Endothelial cell of umbilical vein (primary cell): ENCODE measurements at regions not wholly inside any gene's neighbourhood (a gene's known extent, or its start where the extent isn't known, plus 50 kb on each side); places are given as distances from the start of the nearest gene placed in this dataset.

Source experiments
- BruUV-seq: library from RNA; stranded (reverse); fragments of 400-500 nt; replicated peaks from 2 replicates; lab custom pipeline; 2021; lab: Mats Ljungman, UMichigan
- CTCF ChIA-PET: fragments of 300-600, 350-600 bp; sonication (Branson Sonifier 250); formaldehyde crosslinking; loops from one replicate; lab custom pipeline; 2021; ENCODE audit warnings: antibody characterized with exemption, inconsistent platforms; lab: Charles Lee
- POLR2A ChIA-PET: fragments of 300-600, 350-600 bp; sonication (Branson Sonifier 250); formaldehyde crosslinking; loops from one replicate; lab custom pipeline; 2021; ENCODE audit warnings: antibody characterized with exemption, inconsistent platforms; lab: Charles Lee
- DNase-seq: peaks from one replicate; pipeline ENCODE4 v3.0.0-alpha.2; 2011; ENCODE audit warnings: low read depth, low spot score
- FAIRE-seq: peaks from 2 replicates; lab custom pipeline; 2011; peaks lifted over from hg19 to GRCh38; lab: Jason Lieb, UNC
- H2AFZ ChIP-seq: 2 replicates; pipeline ENCODE4 v1.6.0; 2012; ENCODE audit warnings: low read depth, low read length, control low read depth, inconsistent platforms
- H3K27ac ChIP-seq: 2 replicates; pipeline ENCODE4 v1.5.1; 2011; ENCODE audit warnings: low read depth, mild to moderate bottlenecking, control low read depth, low read length, moderate library complexity; ENCODE audit not compliant: insufficient read depth
- H3K27me3 ChIP-seq, 2 experiments: 2 replicates each; pipeline versions ENCODE4 v1.6.0 to v1.6.1; 2011; ENCODE audit warnings: low read length in 2 of 2, mixed read lengths in 1 of 2; ENCODE audit not compliant: control insufficient read depth in 2 of 2, insufficient read depth in 2 of 2
- H3K36me3 ChIP-seq, 2 experiments: 2 replicates in 1 of 2; 3 replicates in 1 of 2; pipeline ENCODE4 v1.5.1; 2011; ENCODE audit warnings: low read length in 2 of 2, mild to moderate bottlenecking in 1 of 2, moderate library complexity in 1 of 2; ENCODE audit not compliant: control insufficient read depth in 2 of 2, insufficient read depth in 2 of 2; ENCODE audit errors: extremely low read depth in 1 of 2
- H3K4me1 ChIP-seq: 3 replicates; pipeline ENCODE4 v1.5.1; 2011; ENCODE audit warnings: mild to moderate bottlenecking, low read length; ENCODE audit not compliant: control insufficient read depth, insufficient read depth; ENCODE audit errors: extremely low read depth
- H3K4me2 ChIP-seq: 2 replicates; pipeline ENCODE4 v1.6.1; 2011; ENCODE audit warnings: low read length, control low read depth, mixed read lengths; ENCODE audit not compliant: insufficient read depth
- H3K4me3 ChIP-seq, 3 experiments: fragments of 200-600 bp in 1 of 3; sonication (generic), shearing (Covaris generic) in 1 of 3; replicated peaks in 1 of 3; 2 replicates each; pipeline ENCODE4 v1.5.1; 2011 to 2016; ENCODE audit warnings: control low read depth in 3 of 3, low read length in 3 of 3, mild to moderate bottlenecking in 2 of 3, inconsistent platforms in 1 of 3, low read depth in 1 of 3, moderate library complexity in 1 of 3; ENCODE audit not compliant: insufficient read depth in 1 of 3
- H3K79me2 ChIP-seq: 2 replicates; pipeline ENCODE4 v1.6.0; 2012; ENCODE audit warnings: low read length, inconsistent platforms; ENCODE audit not compliant: control insufficient read depth, insufficient read depth
- H3K9ac ChIP-seq: replicated peaks from 2 replicates; pipeline ENCODE3; 2011; ENCODE audit warnings: low read length, control low read depth; ENCODE audit not compliant: insufficient read depth; ENCODE audit errors: extremely low read depth
- H3K9me1 ChIP-seq: replicated peaks from 3 replicates; pipeline ENCODE4 v1.6.0; 2011; ENCODE audit warnings: mild to moderate bottlenecking, low read length; ENCODE audit not compliant: control insufficient read depth, insufficient read depth; ENCODE audit errors: extremely low read depth
- H3K9me3 ChIP-seq: replicated peaks from 2 replicates; pipeline ENCODE4 v1.5.1; 2012; ENCODE audit warnings: low read length, inconsistent platforms; ENCODE audit not compliant: control insufficient read depth, insufficient read depth
- H4K20me1 ChIP-seq: replicated peaks from 2 replicates; pipeline ENCODE3; 2011; ENCODE audit warnings: mild to moderate bottlenecking, low read length; ENCODE audit not compliant: control insufficient read depth, insufficient read depth; ENCODE audit errors: extremely low read depth
- CTCF ChIP-seq, 2 donors: IDR thresholded peaks; 1 replicate in 1 of 2; 2 replicates in 1 of 2; pipeline ENCODE4 v1.5.1; 2011; ENCODE audit warnings: low read length in 2 of 2, mild to moderate bottlenecking in 2 of 2, moderate library complexity in 2 of 2, control low read depth in 1 of 2, inconsistent platforms in 1 of 2, low read depth in 1 of 2; ENCODE audit not compliant: insufficient read depth in 1 of 2; ENCODE audit errors: extremely low read depth in 1 of 2
- EZH2 ChIP-seq: IDR thresholded peaks from 2 replicates; pipeline ENCODE4 v1.6.1; 2012; ENCODE audit warnings: borderline replicate concordance, low read depth, mild to moderate bottlenecking, moderate library complexity, low read length, inconsistent platforms; ENCODE audit not compliant: severe bottlenecking
- FOS ChIP-seq: IDR thresholded peaks from 2 replicates; pipeline ENCODE4 v1.6.1; 2011; ENCODE audit warnings: mild to moderate bottlenecking, low read length, moderate library complexity, borderline replicate concordance; ENCODE audit not compliant: insufficient read depth
- GATA2 ChIP-seq: IDR thresholded peaks from 2 replicates; pipeline ENCODE4 v1.7.0; 2011; ENCODE audit warnings: low read depth, mild to moderate bottlenecking, moderate library complexity, mixed read lengths, low read length; ENCODE audit not compliant: insufficient read length, insufficient read depth
- JUN ChIP-seq: IDR thresholded peaks from 2 replicates; pipeline ENCODE4 v1.6.1; 2011; ENCODE audit warnings: borderline replicate concordance, low read depth; ENCODE audit not compliant: insufficient read length, insufficient read depth
- MAX ChIP-seq: IDR thresholded peaks from 2 replicates; pipeline ENCODE4 v1.6.1; 2011; ENCODE audit not compliant: insufficient read depth, insufficient read length
- MYC ChIP-seq: IDR thresholded peaks from one replicate; pipeline ENCODE4 v1.6.1; 2011; ENCODE audit warnings: mild to moderate bottlenecking, low read depth, low read length
- POLR2A ChIP-seq: IDR thresholded peaks from 2 replicates; pipeline ENCODE4 v1.6.1; 2012; ENCODE audit warnings: low read depth, mild to moderate bottlenecking, control low read depth, low read length
- POLR2AphosphoS5 ChIP-seq: IDR thresholded peaks from 2 replicates; pipeline ENCODE4 v1.6.1; 2012; ENCODE audit warnings: low read depth, mild to moderate bottlenecking, control low read depth, low read length, moderate library complexity; ENCODE audit not compliant: insufficient read depth
- dilution Hi-C: fragments of 300-500 bp; cut with MboI; formaldehyde crosslinking; loops from one replicate; pipeline ENCODE4 v1.15.0; 2019; ENCODE audit warnings: low sequenced_read_pairs; ENCODE audit not compliant: extremely low pct_ligation_motif_present
- intact Hi-C: fragments of 100-400 bp; cut with micrococcal nuclease; formaldehyde crosslinking; loops from one replicate; pipeline ENCODE4 v1.10.0; 2022

GRCh38 chr9:13053504-13053903 lies 226.0 kb downstream of the MPDZ start:
- DNase-seq, result no peak
- H4K20me1 ChIP-seq, result no peaks in the 10 kb centered on the region
- dilution Hi-C loops, result no loop called here
- no peaks in the 10 kb centered on the region for H3K79me2 ChIP-seq
- POLR2A ChIA-PET, result no interaction called here
- no peak overlapping the region for H3K27ac ChIP-seq
- no peak overlapping the region for H3K4me2 ChIP-seq
- H3K36me3 ChIP-seq, result no peaks in the 10 kb centered on the region
- no TSS peak for BruUV-seq
- CTCF ChIA-PET, result no interaction called here
- H3K4me3 ChIP-seq, result no peak overlapping the region
- peaks cover 0 to 12% of the 10 kb centered on the region in 2 experiments for H3K27me3 ChIP-seq
- FAIRE-seq, result no peak
- intact Hi-C loops, result no loop called here
- H3K4me1 ChIP-seq, result no peaks in the 10 kb centered on the region
- no peak overlapping the region for H2AFZ ChIP-seq
- no peaks in the 10 kb centered on the region for H3K9me1 ChIP-seq
- no peaks in the 10 kb centered on the region for H3K9me3 ChIP-seq
- no peak for TF ChIP-seq JUN
- no peak for TF ChIP-seq MAX
- no peak for TF ChIP-seq EZH2
- TF ChIP-seq POLR2A, result no peak
- no peak for TF ChIP-seq MYC
- no peak for TF ChIP-seq FOS
- no peak for TF ChIP-seq CTCF (IDR thresholded peaks at IDR 0.05; ENCODE audit: extremely low read depth in 1 of 2, insufficient read depth in 1 of 2, low read depth in 1 of 2, low read length in 2 of 2)
- TF ChIP-seq POLR2AphosphoS5, result no peak
- TF ChIP-seq GATA2, result no peak
- H3K9ac ChIP-seq, result no peak overlapping the region
